ENCODE measurements at regions not wholly inside any gene's neighbourhood (a gene's known extent, or its start where the extent isn't known, plus 50 kb on each side); places are given as distances from the start of the nearest gene placed in this dataset.

- Mint-ChIP-seq H3K9me3 (peaks cover 0 to 8% (median 0%) of the 10 kb centered on the region in 11 donors), H3K27me3 (peaks cover 16 to 60% (median 51%) of the 10 kb centered on the region in 5 donors), H3K36me3 (no peaks in the 10 kb centered on the region), H3K4me3 (no peak overlapping the region), H3K4me1 (no peaks in the 10 kb centered on the region), H3K27ac (no peak overlapping the region)
- ATAC-seq (no peak), DNase-seq (no peak)
- Histone ChIP-seq H3K27ac (ENCODE audit: low read depth, low read length) (no peak overlapping the region), H3K27me3 (ENCODE audit: control insufficient read depth in 2 of 2, insufficient read depth in 2 of 2, low read length in 2 of 2) (no peaks in the 10 kb centered on the region), H3K9me3 (ENCODE audit: control insufficient read depth in 2 of 3, low read length in 3 of 3) (no peaks in the 10 kb centered on the region), H3K4me3 (ENCODE audit: low read length) (no peak overlapping the region), H3K36me3 (ENCODE audit: control insufficient read depth in 2 of 3, insufficient read depth in 3 of 3, low read length in 3 of 3) (no peaks in the 10 kb centered on the region), H3K4me1 (ENCODE audit: control insufficient read depth in 2 of 2, insufficient read depth in 2 of 2, low read length in 2 of 2) (no peaks in the 10 kb centered on the region)
- ChIA-PET CTCF (interaction anchor here (0.6 kb wide), 1 partner anchor 17 kb away, joined by 3 read pairs; no protein-coding TSS in a partner anchor), POLR2A (no interaction called here)
- intact Hi-C loops (cut with micrococcal nuclease) = no loop called here
Observed at GRCh38 chr6:163943607-163944385, 529.3 kb downstream of the QKI start.

DNA sequence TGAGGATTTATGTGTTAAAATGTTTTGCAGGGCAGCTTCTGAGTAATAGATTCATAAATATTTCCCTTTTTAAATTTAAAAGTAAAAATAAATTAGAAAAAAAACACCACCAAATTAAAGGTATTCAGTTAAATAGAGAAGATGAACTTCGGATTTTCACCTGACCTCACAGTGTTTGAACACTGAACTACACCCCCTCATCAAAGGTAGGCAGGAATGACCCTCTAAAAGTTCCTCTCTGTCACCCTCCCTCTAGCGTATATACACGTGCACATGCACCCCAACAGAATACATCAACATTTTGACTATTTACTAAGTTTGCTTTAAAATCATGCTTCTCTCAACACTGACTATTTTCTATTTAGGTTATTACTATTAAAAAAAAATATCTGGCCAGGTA is 528.3 kb downstream of the QKI start:
- POLR2A ChIA-PET = no interaction called here
- CTCF ChIA-PET = no interaction called here
- Mint-ChIP-seq H3K27ac (no peak overlapping the region), H3K9me3 (peaks cover 0 to 8% (median 0%) of the 10 kb centered on the region in 11 donors), H3K27me3 (peaks cover 16 to 63% (median 54%) of the 10 kb centered on the region in 5 donors), H3K36me3 (no peaks in the 10 kb centered on the region), H3K4me1 (no peaks in the 10 kb centered on the region), H3K4me3 (no peak overlapping the region)
- Histone ChIP-seq H3K9me3 (ENCODE audit: control insufficient read depth in 2 of 3, low read length in 3 of 3) (no peaks in the 10 kb centered on the region), H3K4me3 (ENCODE audit: low read length) (no peak overlapping the region), H3K36me3 (ENCODE audit: control insufficient read depth in 2 of 3, insufficient read depth in 3 of 3, low read length in 3 of 3) (no peaks in the 10 kb centered on the region), H3K4me1 (ENCODE audit: control insufficient read depth in 2 of 2, insufficient read depth in 2 of 2, low read length in 2 of 2) (no peaks in the 10 kb centered on the region), H3K27me3 (ENCODE audit: control insufficient read depth in 2 of 2, insufficient read depth in 2 of 2, low read length in 2 of 2) (no peaks in the 10 kb centered on the region), H3K27ac (ENCODE audit: low read depth, low read length) (no peak overlapping the region)
- no peak for DNase-seq
- intact Hi-C loops (cut with micrococcal nuclease) = no loop called here
- ATAC-seq = no peak

GRCh38 chr6:163941624-163941976 is 527.1 kb downstream of the QKI start:
- H3K27ac ChIP-seq (ENCODE audit: low read depth, low read length) = no peak overlapping the region
- H3K36me3 ChIP-seq (ENCODE audit: control insufficient read depth in 2 of 3, insufficient read depth in 3 of 3, low read length in 3 of 3) = no peaks in the 10 kb centered on the region
- Mint-ChIP-seq H3K27ac (no peak overlapping the region), H3K4me1 (no peaks in the 10 kb centered on the region), H3K9me3 (peaks cover 0 to 8% (median 0%) of the 10 kb centered on the region in 11 donors), H3K36me3 (no peaks in the 10 kb centered on the region), H3K27me3 (peaks cover 18 to 65% (median 58%) of the 10 kb centered on the region in 5 donors), H3K4me3 (no peak overlapping the region)
- ATAC-seq (no peak), DNase-seq (no peak)
- no peaks in the 10 kb centered on the region for H3K27me3 ChIP-seq (ENCODE audit: control insufficient read depth in 2 of 2, insufficient read depth in 2 of 2, low read length in 2 of 2)
- H3K9me3 ChIP-seq (ENCODE audit: control insufficient read depth in 2 of 3, low read length in 3 of 3) = no peaks in the 10 kb centered on the region
- H3K4me3 ChIP-seq (ENCODE audit: low read length) = no peak overlapping the region
- POLR2A ChIA-PET = no interaction called here
- intact Hi-C loops (cut with micrococcal nuclease) = no loop called here
- CTCF ChIA-PET = no interaction called here
- H3K4me1 ChIP-seq (ENCODE audit: control insufficient read depth in 2 of 2, insufficient read depth in 2 of 2, low read length in 2 of 2) = no peaks in the 10 kb centered on the region

DNA sequence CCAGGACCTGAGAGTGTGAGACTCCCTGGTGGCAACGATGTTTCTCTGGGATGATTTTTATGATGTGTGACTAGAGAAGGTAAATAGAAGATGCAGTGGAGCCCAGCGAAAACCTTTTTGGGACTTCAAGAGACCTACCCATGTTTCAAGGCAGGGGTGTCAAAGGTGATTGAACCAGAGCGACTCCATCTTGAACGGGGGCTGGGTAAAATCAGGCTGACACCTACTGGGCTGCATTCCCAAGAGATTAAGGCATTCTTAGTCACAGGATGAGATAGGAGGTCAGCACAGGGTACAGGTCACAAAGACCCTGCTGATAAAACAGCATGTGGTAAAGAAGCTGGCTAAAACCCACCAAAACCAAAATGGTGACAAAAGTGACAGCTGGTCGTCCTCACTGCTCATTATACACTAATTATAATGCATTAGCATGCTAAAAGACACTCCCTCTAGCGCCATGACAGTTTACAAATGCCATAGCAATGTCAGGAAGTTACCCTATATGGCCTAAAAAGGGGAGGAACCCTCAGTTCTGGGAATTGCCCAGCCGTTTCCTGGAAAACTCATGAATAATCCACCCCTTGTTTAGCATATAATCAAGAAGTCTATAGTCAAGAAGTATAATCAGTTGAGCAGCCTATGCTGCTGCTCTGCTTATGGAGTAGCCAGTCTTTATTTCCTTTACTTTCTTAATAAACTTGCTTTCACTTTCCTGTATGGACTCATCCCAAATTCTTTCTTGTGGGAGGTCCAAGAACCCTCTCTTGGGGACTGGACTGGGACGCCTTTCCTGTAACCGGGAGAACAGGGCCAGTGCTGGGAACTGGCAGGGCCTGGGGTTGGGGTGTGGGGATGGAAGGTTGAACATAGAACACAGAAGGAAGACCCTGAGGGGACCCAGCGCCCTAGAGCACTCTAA is 526.4 kb downstream of the QKI start:
- Mint-ChIP-seq H3K27me3 (peaks cover 18 to 67% (median 53%) of the 10 kb centered on the region in 5 donors), H3K27ac (no peak overlapping the region)
- POLR2A ChIA-PET = no interaction called here

DNA sequence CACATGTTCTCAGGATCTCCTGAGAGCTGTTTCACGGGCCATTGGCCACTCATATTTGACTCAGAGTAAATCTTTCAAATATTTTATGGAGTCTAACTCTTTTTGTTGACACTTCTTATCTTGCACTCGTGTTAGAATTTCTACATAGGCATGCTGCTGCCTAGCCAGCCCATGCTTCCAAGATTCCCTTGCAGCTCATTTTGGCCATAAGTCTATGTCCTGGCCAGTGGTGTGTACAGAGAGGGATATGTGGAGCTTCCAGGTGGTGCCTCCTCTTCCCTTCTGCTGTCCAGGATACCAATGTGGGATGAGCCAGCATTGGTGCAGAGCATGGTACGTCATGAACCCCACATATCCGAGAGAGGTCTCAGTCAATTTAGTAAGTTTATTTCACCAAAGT is 522.6 kb downstream of the QKI start:
- Histone ChIP-seq H3K36me3 (ENCODE audit: control insufficient read depth in 2 of 3, insufficient read depth in 3 of 3, low read length in 3 of 3) (no peaks in the 10 kb centered on the region), H3K27ac (ENCODE audit: low read depth, low read length) (no peak overlapping the region), H3K4me1 (ENCODE audit: control insufficient read depth in 2 of 2, insufficient read depth in 2 of 2, low read length in 2 of 2) (no peaks in the 10 kb centered on the region), H3K27me3 (ENCODE audit: control insufficient read depth in 2 of 2, insufficient read depth in 2 of 2, low read length in 2 of 2) (no peaks in the 10 kb centered on the region), H3K4me3 (ENCODE audit: low read length) (no peak overlapping the region), H3K9me3 (ENCODE audit: control insufficient read depth in 2 of 3, low read length in 3 of 3) (no peaks in the 10 kb centered on the region)
- no peak for DNase-seq
- no peak overlapping the region for H3K4me3 Mint-ChIP-seq
- ATAC-seq = no peak
- H3K4me1 Mint-ChIP-seq = no peaks in the 10 kb centered on the region
- H3K9me3 Mint-ChIP-seq = peaks cover 0 to 8% (median 0%) of the 10 kb centered on the region in 11 donors
- ChIA-PET POLR2A (no interaction called here), CTCF (no interaction called here)
- H3K27me3 Mint-ChIP-seq = peaks cover 10 to 52% (median 46%) of the 10 kb centered on the region in 5 donors
- H3K36me3 Mint-ChIP-seq = no peaks in the 10 kb centered on the region
- intact Hi-C loops (cut with micrococcal nuclease) = no loop called here
- H3K27ac Mint-ChIP-seq = no peak overlapping the region

More for the DNA sequence above, 526.4 kb downstream of the QKI start:
- H3K4me1 ChIP-seq (ENCODE audit: control insufficient read depth in 2 of 2, insufficient read depth in 2 of 2, low read length in 2 of 2) = no peaks in the 10 kb centered on the region
- H3K4me1 Mint-ChIP-seq = no peaks in the 10 kb centered on the region
- H3K9me3 Mint-ChIP-seq = peaks cover 0 to 8% (median 0%) of the 10 kb centered on the region in 11 donors
- H3K36me3 ChIP-seq (ENCODE audit: control insufficient read depth in 2 of 3, insufficient read depth in 3 of 3, low read length in 3 of 3) = no peaks in the 10 kb centered on the region
- H3K27me3 ChIP-seq (ENCODE audit: control insufficient read depth in 2 of 2, insufficient read depth in 2 of 2, low read length in 2 of 2) = no peaks in the 10 kb centered on the region
- no peak overlapping the region for H3K4me3 ChIP-seq (ENCODE audit: low read length)
- CTCF ChIA-PET = no interaction called here
- no peaks in the 10 kb centered on the region for H3K9me3 ChIP-seq (ENCODE audit: control insufficient read depth in 2 of 3, low read length in 3 of 3)
- H3K4me3 Mint-ChIP-seq = no peak overlapping the region
- ATAC-seq (no peak), DNase-seq (no peak)
- no peak overlapping the region for H3K27ac ChIP-seq (ENCODE audit: low read depth, low read length)
- no peaks in the 10 kb centered on the region for H3K36me3 Mint-ChIP-seq
- intact Hi-C loops (cut with micrococcal nuclease) = no loop called here

DNA sequence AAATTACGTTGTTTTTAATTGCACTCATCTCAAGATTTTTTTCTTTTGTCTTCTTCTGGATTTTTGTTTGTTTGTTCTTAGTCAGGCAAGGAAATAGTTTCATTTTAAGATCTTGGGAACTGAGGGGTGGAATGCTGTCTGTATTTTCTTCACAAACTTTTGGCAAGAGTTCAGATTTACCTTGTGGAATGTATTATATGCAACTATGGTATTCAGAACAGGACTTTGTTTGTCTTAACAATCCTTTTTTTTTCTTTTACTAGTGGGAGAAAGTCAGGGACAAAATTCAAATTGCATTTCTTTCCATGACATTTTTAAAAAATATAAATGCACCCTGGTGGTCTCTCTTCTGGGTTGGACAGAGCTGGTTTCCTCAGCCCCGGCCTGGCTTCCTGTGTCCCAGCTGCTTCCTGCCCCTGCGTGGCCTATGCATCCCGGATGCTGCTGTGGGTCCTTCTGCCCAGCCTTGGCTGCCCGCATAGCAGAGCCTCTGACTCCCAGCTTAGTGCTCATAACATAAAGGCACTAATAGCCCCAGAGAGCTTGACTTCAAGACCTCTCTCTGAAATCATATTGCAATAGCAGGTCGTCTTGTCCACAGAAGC is 520.7 kb downstream of the QKI start:
- ChIA-PET CTCF (no interaction called here), POLR2A (no interaction called here)
- Mint-ChIP-seq H3K27ac (no peak overlapping the region), H3K9me3 (peaks cover 0 to 3% (median 0%) of the 10 kb centered on the region in 11 donors), H3K36me3 (no peaks in the 10 kb centered on the region), H3K27me3 (peaks cover 7 to 42% (median 38%) of the 10 kb centered on the region in 5 donors), H3K4me3 (no peak overlapping the region), H3K4me1 (no peaks in the 10 kb centered on the region)
- ATAC-seq (no peak), DNase-seq (no peak)
- H3K27ac ChIP-seq (ENCODE audit: low read depth, low read length) = no peak overlapping the region
- H3K9me3 ChIP-seq (ENCODE audit: control insufficient read depth in 2 of 3, low read length in 3 of 3) = no peaks in the 10 kb centered on the region
- H3K4me3 ChIP-seq (ENCODE audit: low read length) = no peak overlapping the region
- H3K4me1 ChIP-seq (ENCODE audit: control insufficient read depth in 2 of 2, insufficient read depth in 2 of 2, low read length in 2 of 2) = no peaks in the 10 kb centered on the region
- H3K36me3 ChIP-seq (ENCODE audit: control insufficient read depth in 2 of 3, insufficient read depth in 3 of 3, low read length in 3 of 3) = no peaks in the 10 kb centered on the region
- no peaks in the 10 kb centered on the region for H3K27me3 ChIP-seq (ENCODE audit: control insufficient read depth in 2 of 2, insufficient read depth in 2 of 2, low read length in 2 of 2)
- intact Hi-C loops (cut with micrococcal nuclease) = no loop called here
